Sigmoid colon (tissue), 3 donors: ENCODE measurements at regions not wholly inside any gene's neighbourhood (a gene's known extent, or its start where the extent isn't known, plus 50 kb on each side); places are given as distances from the start of the nearest gene placed in this dataset.

ENCODE experiments used
- CTCF ChIP-seq, 4 experiments: fragments of 450-650 bp in 3 of 4; fragments of 200-600 bp in 1 of 4; IDR thresholded peaks; one replicate each; pipeline ENCODE4 v1.5.1; 2016 to 2019; ENCODE audit warnings: antibody characterized with exemption in 4 of 4, mild to moderate bottlenecking in 3 of 4, moderate library complexity in 2 of 4
- POLR2A ChIP-seq, 2 donors: fragments of 450-650 bp; IDR thresholded peaks; one replicate each; pipeline ENCODE4 v1.6.1; 2016; ENCODE audit warnings: antibody characterized with exemption in 2 of 2, mild to moderate bottlenecking in 2 of 2, moderate library complexity in 2 of 2

GRCh38 chr3:76827701-76828226 lies 212.1 kb upstream of the ROBO2 start:
- TF ChIP-seq CTCF (IDR thresholded peaks at IDR 0.05), result no peak
- TF ChIP-seq POLR2A (IDR thresholded peaks at IDR 0.05), result no peak
